ENCODE measurements at regions not wholly inside any gene's neighbourhood (a gene's known extent, or its start where the extent isn't known, plus 50 kb on each side); places are given as distances from the start of the nearest gene placed in this dataset.
"Not testable (repeated sequence)": the region's sequence is repeated elsewhere in the genome, so short reads cannot be mapped to it uniquely, and the experiment has no call there.

DNA sequence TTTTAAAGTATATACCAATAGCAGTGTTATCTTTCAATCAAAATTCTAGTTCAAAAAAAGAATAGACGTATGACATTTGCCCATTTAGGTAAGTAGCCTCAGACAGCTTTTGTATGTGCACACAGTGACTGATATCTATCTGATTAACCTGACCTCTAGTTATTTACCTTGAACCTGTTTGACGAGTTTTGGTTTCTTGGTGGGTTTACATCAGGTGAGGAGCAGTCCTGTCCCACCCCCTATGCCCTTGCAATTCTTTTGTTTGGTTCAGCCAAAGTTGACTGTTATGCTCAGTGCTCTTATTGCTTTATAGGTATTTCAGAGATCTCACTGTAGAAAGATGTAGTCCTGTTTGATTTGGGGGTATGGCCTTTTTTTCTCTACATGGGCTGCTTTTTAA, 147.2 kb downstream of the ISOC1 start:
- H3K27ac Mint-ChIP-seq: no peak overlapping the region
- no peaks in the 10 kb centered on the region for H3K27me3 Mint-ChIP-seq (ENCODE audit: low read depth)
- H3K9me3 Mint-ChIP-seq (ENCODE audit: insufficient read depth): no peaks in the 10 kb centered on the region
- POLR2A ChIA-PET: no interaction called here
- ATAC-seq: no peak
- H3K4me1 Mint-ChIP-seq (ENCODE audit: low read depth): no peaks in the 10 kb centered on the region
- no peaks in the 10 kb centered on the region for H3K36me3 Mint-ChIP-seq (ENCODE audit: low read depth)
- CTCF ChIA-PET: no interaction called here
- DNase-seq: no peak
- H3K4me3 Mint-ChIP-seq: no peak overlapping the region

DNA sequence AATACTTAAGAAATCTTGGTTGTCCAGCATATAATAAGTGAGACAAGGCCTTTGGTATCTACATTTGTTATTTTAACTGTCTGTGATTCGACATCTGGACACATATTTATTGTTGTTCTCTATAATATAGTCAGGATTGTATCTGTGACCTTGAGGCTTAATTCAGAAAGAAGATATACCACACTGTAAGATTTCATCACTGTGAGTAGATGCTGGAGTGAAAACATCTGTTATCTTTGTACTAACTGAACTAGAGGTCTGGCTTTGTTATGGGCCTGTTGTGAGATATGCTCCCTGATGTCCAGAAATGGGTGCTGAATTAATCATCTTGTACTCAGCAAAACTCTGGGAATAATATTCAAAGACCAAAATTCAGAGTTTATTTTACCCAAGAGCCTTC, 148.5 kb downstream of the ISOC1 start:
- Mint-ChIP-seq H3K4me3 (no peak overlapping the region), H3K27me3 (ENCODE audit: low read depth) (no peaks in the 10 kb centered on the region), H3K4me1 (ENCODE audit: low read depth) (no peaks in the 10 kb centered on the region), H3K9me3 (ENCODE audit: insufficient read depth) (no peaks in the 10 kb centered on the region), H3K36me3 (ENCODE audit: low read depth) (no peaks in the 10 kb centered on the region), H3K27ac (no peak overlapping the region)
- DNase-seq: no peak
- ATAC-seq: no peak
- CTCF ChIA-PET: no interaction called here
- POLR2A ChIA-PET: no interaction called here

DNA sequence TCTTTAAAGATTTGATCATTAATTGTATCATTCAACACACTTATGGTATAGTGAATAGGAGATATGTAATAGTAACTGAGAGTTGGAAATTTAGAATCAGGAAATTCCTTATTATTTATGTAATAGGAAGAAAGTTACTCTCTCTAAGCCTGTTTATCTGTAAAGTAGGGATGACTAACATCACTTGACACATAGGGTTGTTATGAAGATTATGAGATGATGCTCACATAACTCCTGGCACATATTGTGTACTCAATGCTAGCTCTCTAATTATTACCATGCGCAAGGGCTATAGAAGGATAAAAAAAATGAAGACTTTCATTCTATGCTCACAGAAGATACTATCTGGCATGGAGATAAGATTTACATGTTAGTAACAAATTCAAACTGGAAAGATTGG, 149.9 kb downstream of the ISOC1 start:
- no peaks in the 10 kb centered on the region for H3K27me3 Mint-ChIP-seq (ENCODE audit: low read depth)
- no peaks in the 10 kb centered on the region for H3K36me3 Mint-ChIP-seq (ENCODE audit: low read depth)
- ChIA-PET CTCF (no interaction called here), POLR2A (no interaction called here)
- H3K4me1 Mint-ChIP-seq (ENCODE audit: low read depth): no peaks in the 10 kb centered on the region
- DNase-seq (no peak), ATAC-seq (no peak)
- H3K9me3 Mint-ChIP-seq (ENCODE audit: insufficient read depth): no peaks in the 10 kb centered on the region
- H3K27ac Mint-ChIP-seq: no peak overlapping the region
- H3K4me3 Mint-ChIP-seq: no peak overlapping the region

DNA sequence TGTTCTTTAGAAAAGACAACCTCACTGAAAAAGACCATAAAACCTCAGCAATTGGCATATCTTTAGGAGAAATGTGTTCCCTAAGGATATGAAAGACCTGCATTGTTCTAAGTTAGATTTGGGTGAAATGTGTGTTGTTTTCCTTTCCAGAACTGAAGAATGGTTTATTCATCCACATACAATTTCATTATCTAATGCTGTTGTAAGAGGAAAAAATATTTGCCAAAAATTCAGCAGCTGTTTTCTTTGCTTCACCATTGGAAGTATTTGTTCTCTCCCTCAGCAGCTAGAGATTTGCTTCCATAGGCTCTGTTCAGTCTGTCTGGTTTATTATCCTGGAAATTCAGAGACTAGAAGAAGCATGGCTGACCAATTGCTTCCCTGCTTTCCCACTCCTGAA, 150.9 kb downstream of the ISOC1 start:
- Mint-ChIP-seq H3K27ac (no peak overlapping the region), H3K36me3 (ENCODE audit: low read depth) (no peaks in the 10 kb centered on the region), H3K27me3 (ENCODE audit: low read depth) (no peaks in the 10 kb centered on the region), H3K9me3 (ENCODE audit: insufficient read depth) (no peaks in the 10 kb centered on the region), H3K4me1 (ENCODE audit: low read depth) (no peaks in the 10 kb centered on the region), H3K4me3 (no peak overlapping the region)
- ATAC-seq (no peak), DNase-seq (no peak)
- ChIA-PET CTCF (no interaction called here), POLR2A (no interaction called here)

DNA sequence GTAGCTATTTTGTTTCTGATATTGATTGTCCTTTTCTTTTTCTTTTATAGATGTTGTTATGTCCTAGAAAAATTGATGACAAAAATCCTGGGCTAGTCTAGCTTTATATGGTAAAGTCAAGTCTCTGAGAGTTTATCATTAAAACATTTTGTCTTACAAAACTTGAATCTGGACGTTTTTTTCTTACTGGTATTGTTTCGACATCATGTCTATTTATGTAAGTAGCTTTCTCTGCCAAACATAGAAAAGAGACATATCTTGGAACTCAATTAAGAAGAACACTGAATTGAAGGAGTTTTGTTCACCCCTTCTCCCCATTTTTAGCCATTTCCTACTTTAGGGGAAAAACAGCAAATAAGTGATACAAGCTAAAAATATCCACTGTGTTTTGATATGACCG, 151.5 kb downstream of the ISOC1 start:
- Mint-ChIP-seq H3K36me3 (ENCODE audit: low read depth) (no peaks in the 10 kb centered on the region), H3K4me3 (no peak overlapping the region), H3K4me1 (ENCODE audit: low read depth) (no peaks in the 10 kb centered on the region), H3K9me3 (ENCODE audit: insufficient read depth) (no peaks in the 10 kb centered on the region), H3K27me3 (ENCODE audit: low read depth) (no peaks in the 10 kb centered on the region), H3K27ac (no peak overlapping the region)
- POLR2A ChIA-PET: no interaction called here
- no peak for DNase-seq
- ATAC-seq: no peak
- CTCF ChIA-PET: no interaction called here

DNA sequence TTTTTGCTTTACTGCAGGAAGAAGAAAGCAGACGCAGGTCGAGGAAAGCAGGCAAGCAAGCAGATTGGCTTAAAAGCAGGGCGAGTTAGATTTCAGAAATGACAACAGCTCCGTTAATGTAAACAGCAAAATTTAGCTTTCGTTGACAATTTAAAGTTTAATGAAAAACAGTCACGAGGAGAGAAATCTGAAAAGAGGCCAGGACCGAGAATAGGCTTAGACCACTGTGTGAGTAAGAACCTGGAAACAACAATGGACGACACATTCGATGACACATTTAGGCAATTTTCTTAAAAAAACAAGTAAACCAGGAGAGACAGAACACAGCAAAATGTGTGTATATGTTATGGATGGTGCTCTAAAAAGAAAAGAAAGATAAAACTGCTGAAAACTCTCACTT, 155.3 kb downstream of the ISOC1 start:
- no peaks in the 10 kb centered on the region for H3K27me3 Mint-ChIP-seq (ENCODE audit: low read depth)
- no peaks in the 10 kb centered on the region for H3K9me3 Mint-ChIP-seq (ENCODE audit: insufficient read depth)
- H3K4me1 Mint-ChIP-seq (ENCODE audit: low read depth): no peaks in the 10 kb centered on the region
- ChIA-PET CTCF (no interaction called here), POLR2A (no interaction called here)
- no peaks in the 10 kb centered on the region for H3K36me3 Mint-ChIP-seq (ENCODE audit: low read depth)
- no peak overlapping the region for H3K27ac Mint-ChIP-seq
- no peak for DNase-seq
- ATAC-seq: no peak
- H3K4me3 Mint-ChIP-seq: no peak overlapping the region

DNA sequence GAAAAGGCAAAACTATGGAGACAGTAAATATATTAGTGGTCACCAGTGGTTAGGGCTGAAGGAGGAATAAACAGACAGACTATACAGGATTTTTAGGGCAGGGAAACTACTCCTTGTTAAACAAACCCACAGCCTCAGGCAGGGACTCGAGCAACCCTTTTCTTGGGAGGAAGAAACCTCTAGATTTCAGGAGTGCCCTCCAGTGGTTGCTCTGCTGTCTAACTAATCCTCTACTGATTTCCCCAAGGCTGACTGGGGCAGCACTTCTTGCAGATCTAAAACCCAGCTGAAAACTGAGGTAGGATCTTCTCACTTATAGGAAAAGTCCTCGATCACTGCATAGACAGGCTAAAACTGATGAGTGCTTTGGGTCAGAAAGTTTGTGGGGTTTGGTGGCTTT, 176.8 kb downstream of the ISOC1 start:
- DNase-seq (no peak), ATAC-seq (no peak)
- H3K9me3 Mint-ChIP-seq (ENCODE audit: insufficient read depth): no peaks in the 10 kb centered on the region
- H3K27ac Mint-ChIP-seq: no peak overlapping the region
- H3K36me3 Mint-ChIP-seq (ENCODE audit: low read depth): no peaks in the 10 kb centered on the region
- no peaks in the 10 kb centered on the region for H3K4me1 Mint-ChIP-seq (ENCODE audit: low read depth)
- H3K27me3 Mint-ChIP-seq (ENCODE audit: low read depth): no peaks in the 10 kb centered on the region
- no peak overlapping the region for H3K4me3 Mint-ChIP-seq
- ChIA-PET CTCF (no interaction called here), POLR2A (no interaction called here)

DNA sequence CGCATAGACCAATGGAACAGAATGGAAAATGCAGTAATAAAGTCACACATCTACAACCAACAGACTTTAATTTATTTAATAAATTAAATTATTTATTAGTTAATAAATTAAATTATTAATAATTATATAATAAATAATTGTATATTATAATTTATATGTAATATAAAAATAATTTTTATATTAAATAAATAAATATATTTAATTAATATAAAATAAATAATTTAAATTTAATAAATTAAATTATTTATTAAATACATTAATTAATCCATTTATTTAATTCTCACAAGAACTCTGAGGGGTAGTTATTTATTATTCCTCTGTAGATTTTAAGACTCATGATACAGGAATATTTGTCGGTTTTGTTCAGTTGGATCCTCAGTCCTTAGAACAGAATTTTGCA, 176.1 kb upstream of the ADAMTS19 start:
- no peaks in the 10 kb centered on the region for H3K27me3 Mint-ChIP-seq (ENCODE audit: low read depth)
- H3K27ac Mint-ChIP-seq: no peak overlapping the region
- no peaks in the 10 kb centered on the region for H3K36me3 Mint-ChIP-seq (ENCODE audit: low read depth)
- CTCF ChIA-PET: no interaction called here
- POLR2A ChIA-PET: no interaction called here
- peaks cover 10% of the 10 kb centered on the region for H3K9me3 Mint-ChIP-seq (ENCODE audit: insufficient read depth)
- H3K4me3 Mint-ChIP-seq: no peak overlapping the region
- no peak for ATAC-seq
- DNase-seq: no peak
- H3K4me1 Mint-ChIP-seq (ENCODE audit: low read depth): no peaks in the 10 kb centered on the region

DNA sequence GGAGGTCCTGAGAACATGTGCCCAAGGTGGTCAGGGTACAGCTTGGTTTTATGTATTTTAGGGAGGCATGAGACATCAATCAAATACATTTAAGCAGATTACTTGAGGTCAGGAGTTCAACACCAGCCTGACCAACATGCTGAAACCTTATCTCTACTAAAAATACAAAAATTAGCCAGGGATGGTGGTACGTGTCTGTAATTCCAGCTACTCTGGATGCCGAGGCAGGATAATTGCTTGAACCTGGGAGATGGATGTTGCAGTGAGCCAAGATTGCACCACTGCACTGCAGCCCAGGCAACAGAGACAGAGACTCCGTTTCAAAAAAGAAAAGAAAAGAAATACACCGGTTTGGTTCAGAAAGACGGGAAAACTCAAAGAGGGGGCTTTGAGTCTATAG, 165.9 kb upstream of the ADAMTS19 start:
- H3K27me3 Mint-ChIP-seq (ENCODE audit: low read depth); CTCF ChIA-PET; H3K4me1 Mint-ChIP-seq (ENCODE audit: low read depth); DNase-seq; H3K36me3 Mint-ChIP-seq (ENCODE audit: low read depth); H3K4me3 Mint-ChIP-seq; H3K27ac Mint-ChIP-seq; POLR2A ChIA-PET; ATAC-seq: not testable (repeated sequence)
- peaks cover 31% of the 10 kb centered on the region for H3K9me3 Mint-ChIP-seq (ENCODE audit: insufficient read depth)

DNA sequence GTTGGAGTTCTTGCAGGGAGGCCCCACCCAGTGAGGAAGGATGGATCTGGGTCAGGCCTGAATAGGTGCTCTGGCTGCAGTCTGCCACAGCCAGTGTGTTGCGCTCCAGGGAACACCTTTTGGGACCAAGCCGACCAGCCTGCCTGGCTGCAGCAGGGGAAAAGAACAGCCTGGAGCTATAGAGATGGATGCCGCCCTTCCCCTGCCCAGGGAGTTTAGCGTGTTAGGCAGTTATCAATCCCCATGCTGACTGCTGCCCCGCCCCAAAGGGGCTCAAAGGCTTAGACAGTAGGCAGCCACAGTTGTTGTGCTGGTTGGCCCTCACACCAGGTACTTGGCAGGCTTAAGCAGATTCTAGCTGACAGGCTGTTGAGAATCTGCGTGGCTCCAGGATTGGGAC, 153.4 kb upstream of the ADAMTS19 start:
- Mint-ChIP-seq H3K4me1 (ENCODE audit: low read depth) (no peaks in the 10 kb centered on the region), H3K36me3 (ENCODE audit: low read depth) (no peaks in the 10 kb centered on the region), H3K4me3 (no peak overlapping the region), H3K27me3 (ENCODE audit: low read depth) (no peaks in the 10 kb centered on the region), H3K27ac (no peak overlapping the region), H3K9me3 (ENCODE audit: insufficient read depth) (peaks cover 15% of the 10 kb centered on the region)
- POLR2A ChIA-PET: no interaction called here
- ATAC-seq: no peak
- CTCF ChIA-PET: no interaction called here
- no peak for DNase-seq

DNA sequence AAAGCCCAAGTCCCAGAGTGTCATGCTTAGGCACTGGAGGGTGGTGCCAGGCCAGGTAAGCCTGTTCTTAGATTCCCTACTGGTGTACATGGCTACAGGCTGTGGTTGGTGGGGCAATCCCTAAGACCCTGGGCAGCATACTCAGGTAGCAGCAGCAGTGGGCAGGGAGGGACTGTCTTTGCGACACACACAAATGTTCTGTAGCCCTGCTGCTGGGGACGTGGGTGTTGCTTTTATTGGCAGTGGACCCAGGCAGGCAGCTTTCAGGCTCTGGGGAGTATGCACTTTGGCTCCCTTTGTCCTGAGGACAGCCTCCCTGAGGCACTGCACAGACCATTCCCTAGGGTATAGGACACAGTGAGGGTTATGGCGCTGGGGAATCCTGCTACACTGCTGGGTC, 137.1 kb upstream of the ADAMTS19 start:
- Mint-ChIP-seq H3K27ac (no peak overlapping the region), H3K27me3 (ENCODE audit: low read depth) (no peaks in the 10 kb centered on the region), H3K4me1 (ENCODE audit: low read depth) (no peaks in the 10 kb centered on the region), H3K36me3 (ENCODE audit: low read depth) (no peaks in the 10 kb centered on the region), H3K9me3 (ENCODE audit: insufficient read depth) (no peaks in the 10 kb centered on the region), H3K4me3 (no peak overlapping the region)
- ChIA-PET CTCF (no interaction called here), POLR2A (no interaction called here)
- DNase-seq (no peak), ATAC-seq (no peak)

DNA sequence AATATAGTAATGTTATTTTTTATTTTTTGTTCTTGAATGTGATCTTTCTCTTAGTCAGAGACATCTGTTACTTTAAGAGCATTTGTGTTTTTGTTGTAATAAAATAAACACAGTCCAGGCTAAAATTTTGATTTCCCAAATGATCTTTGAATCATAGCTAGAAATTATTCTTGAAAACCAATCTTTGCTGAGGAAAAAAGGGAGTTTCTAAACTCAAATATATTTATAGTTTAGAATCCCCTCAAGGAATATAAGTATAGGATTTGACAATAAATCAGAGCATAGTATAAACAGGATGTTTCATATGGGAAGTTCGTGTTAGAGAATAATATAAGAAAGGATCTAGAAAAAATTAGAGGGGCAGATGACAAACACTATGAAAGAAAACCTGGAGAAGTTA, 118.8 kb upstream of the ADAMTS19 start:
- Mint-ChIP-seq H3K9me3 (ENCODE audit: insufficient read depth) (no peaks in the 10 kb centered on the region), H3K27ac (no peak overlapping the region), H3K4me3 (no peak overlapping the region), H3K36me3 (ENCODE audit: low read depth) (no peaks in the 10 kb centered on the region), H3K27me3 (ENCODE audit: low read depth) (no peaks in the 10 kb centered on the region), H3K4me1 (ENCODE audit: low read depth) (no peaks in the 10 kb centered on the region)
- ChIA-PET POLR2A (no interaction called here), CTCF (no interaction called here)
- ATAC-seq (no peak), DNase-seq (no peak)

DNA sequence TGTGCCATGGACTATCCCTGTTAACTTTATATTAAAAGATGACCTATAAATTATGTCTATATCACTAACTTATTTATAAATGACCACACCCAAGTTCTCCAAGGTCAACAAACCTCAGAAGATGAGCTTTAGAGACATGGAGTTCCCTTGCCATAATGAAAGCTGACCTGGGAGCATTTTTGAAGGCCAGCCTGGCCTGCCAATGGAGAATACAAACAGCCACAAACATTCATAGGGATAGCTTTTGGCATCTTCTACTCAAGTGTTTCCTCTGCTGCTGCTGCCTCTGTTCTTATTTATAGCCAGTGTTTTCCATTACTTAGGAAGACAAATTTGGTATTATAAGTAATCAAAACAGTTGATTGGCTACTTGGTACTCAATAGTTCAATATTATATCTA, 117.3 kb upstream of the ADAMTS19 start:
- ChIA-PET CTCF (no interaction called here), POLR2A (no interaction called here)
- Mint-ChIP-seq H3K4me1 (ENCODE audit: low read depth) (no peaks in the 10 kb centered on the region), H3K27me3 (ENCODE audit: low read depth) (no peaks in the 10 kb centered on the region), H3K9me3 (ENCODE audit: insufficient read depth) (peaks cover 8% of the 10 kb centered on the region), H3K27ac (no peak overlapping the region), H3K36me3 (ENCODE audit: low read depth) (no peaks in the 10 kb centered on the region), H3K4me3 (no peak overlapping the region)
- DNase-seq (no peak), ATAC-seq (no peak)
